Testis (tissue), 2 donors: ENCODE measurements at regions not wholly inside any gene's neighbourhood (a gene's known extent, or its start where the extent isn't known, plus 50 kb on each side); places are given as distances from the start of the nearest gene placed in this dataset.
"Not testable (repeated sequence)": the region's sequence is repeated elsewhere in the genome, so short reads cannot be mapped to it uniquely, and the experiment has no call there.

ENCODE experiments used
- DNase-seq: peaks from one replicate; pipeline ENCODE4 v3.0.0-alpha.2; 2019
- H3K27ac ChIP-seq, 2 donors: fragments of 200-600 bp; sonication (generic); one replicate each; pipeline ENCODE4 v1.5.1; 2019
- H3K27me3 ChIP-seq: fragments of 200-600 bp; sonication (generic); one replicate; pipeline ENCODE4 v1.5.1; 2019
- H3K36me3 ChIP-seq: fragments of 200-600 bp; sonication (generic); one replicate; pipeline ENCODE4 v1.5.1; 2017; ENCODE audit warnings: low read depth; ENCODE audit errors: missing control alignments
- H3K4me1 ChIP-seq: fragments of 200-600 bp; sonication (generic); one replicate; pipeline ENCODE4 v1.5.1; 2019
- H3K4me3 ChIP-seq, 2 donors: fragments of 200-600 bp; sonication (generic); one replicate each; pipeline ENCODE4 v1.5.1; 2017 to 2019
- H3K9me3 ChIP-seq: fragments of 200-600 bp; sonication (generic); one replicate; pipeline ENCODE4 v1.5.1; 2017
- POLR2A ChIP-seq: fragments of 450-650 bp; IDR thresholded peaks from one replicate; pipeline ENCODE4 v1.6.1; 2017; ENCODE audit warnings: antibody characterized with exemption, mild to moderate bottlenecking, moderate library complexity
- WGBS, 2 donors: methylation state at CpG; one replicate each; pipeline ENCODE4 v1.1.5; 2018; 5-methylcytosine and 5-hydroxymethylcytosine counted together
- intact Hi-C: fragments of 100-400 bp; cut with DNase I; formaldehyde crosslinking; loops from one replicate; pipeline ENCODE4 v1.15.1; 2023; ENCODE audit warnings: low total_unique reads
- TF ChIP-seq, protein P1 (sequence below), 3 experiments: fragments of 450-650 bp in 2 of 3; fragments of 200-600 bp in 1 of 3; sonication (generic) in 1 of 3; IDR thresholded peaks; one replicate each; pipeline ENCODE4 v1.5.1; 2016 to 2019; ENCODE audit warnings: antibody characterized with exemption in 3 of 3, mild to moderate bottlenecking in 2 of 3, moderate library complexity in 1 of 3

GRCh38 chr6:115064680-115065079, 721.9 kb upstream of the HS3ST5 start:
- Histone ChIP-seq H3K27me3 (no peaks in the 10 kb centered on the region), H3K9me3 (no peaks in the 10 kb centered on the region), H3K4me3 (no peak overlapping the region), H3K4me1 (no peaks in the 10 kb centered on the region), H3K36me3 (no peaks in the 10 kb centered on the region), H3K27ac (no peak overlapping the region)
- 54 to 71% methylated on average over 2 of the region's 2 CpGs for whole genome bisulfite sequencing, 2 donors
- DNase-seq, result no peak
- intact Hi-C loops, result no loop called here
- no peak for TF ChIP-seq POLR2A
- TF ChIP-seq, protein P1, sequence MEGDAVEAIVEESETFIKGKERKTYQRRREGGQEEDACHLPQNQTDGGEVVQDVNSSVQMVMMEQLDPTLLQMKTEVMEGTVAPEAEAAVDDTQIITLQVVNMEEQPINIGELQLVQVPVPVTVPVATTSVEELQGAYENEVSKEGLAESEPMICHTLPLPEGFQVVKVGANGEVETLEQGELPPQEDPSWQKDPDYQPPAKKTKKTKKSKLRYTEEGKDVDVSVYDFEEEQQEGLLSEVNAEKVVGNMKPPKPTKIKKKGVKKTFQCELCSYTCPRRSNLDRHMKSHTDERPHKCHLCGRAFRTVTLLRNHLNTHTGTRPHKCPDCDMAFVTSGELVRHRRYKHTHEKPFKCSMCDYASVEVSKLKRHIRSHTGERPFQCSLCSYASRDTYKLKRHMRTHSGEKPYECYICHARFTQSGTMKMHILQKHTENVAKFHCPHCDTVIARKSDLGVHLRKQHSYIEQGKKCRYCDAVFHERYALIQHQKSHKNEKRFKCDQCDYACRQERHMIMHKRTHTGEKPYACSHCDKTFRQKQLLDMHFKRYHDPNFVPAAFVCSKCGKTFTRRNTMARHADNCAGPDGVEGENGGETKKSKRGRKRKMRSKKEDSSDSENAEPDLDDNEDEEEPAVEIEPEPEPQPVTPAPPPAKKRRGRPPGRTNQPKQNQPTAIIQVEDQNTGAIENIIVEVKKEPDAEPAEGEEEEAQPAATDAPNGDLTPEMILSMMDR (IDR thresholded peaks at IDR 0.05), result no peak

- no peak for DNase-seq
- no peak for TF ChIP-seq POLR2A
- TF ChIP-seq, protein P1 (IDR thresholded peaks at IDR 0.05), result no peak
- H3K36me3 ChIP-seq, result no peaks in the 10 kb centered on the region
- no peaks in the 10 kb centered on the region for H3K27me3 ChIP-seq
- H3K9me3 ChIP-seq, result no peaks in the 10 kb centered on the region
- H3K27ac ChIP-seq, result no peak overlapping the region
- no peak overlapping the region for H3K4me3 ChIP-seq
- intact Hi-C loops, result no loop called here
- H3K4me1 ChIP-seq, result no peaks in the 10 kb centered on the region
These were observed 717.8 kb upstream of the HS3ST5 start for GRCh38 chr6:115060581-115060980.

DNA sequence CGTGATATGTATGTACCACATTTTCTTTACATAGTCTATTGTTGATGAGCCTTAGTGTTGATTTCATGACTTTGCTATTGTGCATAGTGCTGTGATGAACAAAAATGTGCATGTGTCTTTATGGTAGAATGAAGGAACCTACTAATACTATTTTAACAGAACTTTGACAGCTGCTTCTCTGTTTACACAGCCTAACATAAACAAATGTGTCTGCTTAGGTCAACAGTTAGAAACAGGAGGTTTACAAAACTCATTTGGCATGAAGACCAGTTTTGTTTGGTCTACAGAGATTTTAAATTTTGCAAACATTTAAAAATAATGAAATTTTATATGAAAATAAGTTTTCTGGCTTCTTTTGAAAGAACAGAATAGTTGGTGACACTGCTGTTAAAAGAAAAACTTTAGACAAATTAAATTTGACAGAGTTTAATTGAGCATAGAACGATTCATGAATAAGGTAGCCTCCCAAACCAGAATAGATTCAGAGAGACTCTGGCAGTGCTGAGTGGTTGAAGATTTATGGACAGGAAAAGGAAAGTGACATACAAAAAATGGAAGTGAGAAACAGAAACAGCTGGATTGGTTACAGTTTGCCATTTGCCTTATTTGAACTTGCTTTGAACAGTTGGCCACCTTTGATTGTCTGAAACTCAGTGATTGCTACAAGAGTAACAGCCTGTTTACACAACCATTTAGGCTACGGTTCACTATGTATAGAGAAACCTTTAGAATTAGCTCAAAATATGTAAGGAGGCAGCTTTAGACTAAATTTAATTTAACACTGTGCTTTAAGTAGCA, 715.8 kb upstream of the HS3ST5 start:
- Histone ChIP-seq H3K27me3 (no peaks in the 10 kb centered on the region), H3K4me3 (no peak overlapping the region), H3K9me3 (no peaks in the 10 kb centered on the region), H3K36me3 (no peaks in the 10 kb centered on the region), H3K4me1 (no peaks in the 10 kb centered on the region), H3K27ac (no peak overlapping the region)
- intact Hi-C loops, result no loop called here
- 77 to 78% methylated on average over 3 of the region's 3 CpGs for WGBS, 2 donors
- TF ChIP-seq, protein P1 (IDR thresholded peaks at IDR 0.05), result no peak
- no peak for TF ChIP-seq POLR2A
- no peak for DNase-seq

GRCh38 chr6:115055579-115055978, 712.8 kb upstream of the HS3ST5 start:
- Histone ChIP-seq H3K36me3 (no peaks in the 10 kb centered on the region), H3K4me3 (no peak overlapping the region), H3K4me1 (no peaks in the 10 kb centered on the region), H3K27ac (no peak overlapping the region), H3K9me3 (no peaks in the 10 kb centered on the region), H3K27me3 (no peaks in the 10 kb centered on the region)
- TF ChIP-seq, protein P1 (IDR thresholded peaks at IDR 0.05), result no peak
- TF ChIP-seq POLR2A, result no peak
- no peak for DNase-seq
- intact Hi-C loops, result no loop called here

DNA sequence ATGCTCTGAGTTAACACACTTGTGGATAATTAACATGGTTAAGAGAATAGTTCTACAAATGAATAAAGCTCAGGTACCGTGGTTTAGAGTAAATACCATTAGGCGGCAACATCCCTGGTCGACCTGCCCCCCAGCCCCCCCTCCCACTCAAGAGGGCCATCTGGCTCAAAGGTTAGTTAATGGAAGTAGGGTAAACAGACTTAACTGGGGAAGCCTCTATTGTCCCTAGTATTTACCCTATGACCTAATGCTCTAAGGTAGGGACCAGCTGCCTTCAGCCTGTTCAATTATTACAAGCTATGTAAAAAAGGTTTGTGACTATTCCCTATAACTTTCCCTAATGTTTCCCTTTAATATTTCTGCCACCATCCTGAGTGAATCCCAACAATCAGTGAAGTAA, 711.4 kb upstream of the HS3ST5 start:
- intact Hi-C loops, DNase-seq, H3K4me3 ChIP-seq, H3K9me3 ChIP-seq, H3K27ac ChIP-seq, H3K4me1 ChIP-seq, H3K27me3 ChIP-seq, H3K36me3 ChIP-seq: not testable (repeated sequence)
- 62 to 69% methylated on average over 3 of the region's 3 CpGs for WGBS, 2 donors
